AG09319 (cell line): ENCODE measurements at regions not wholly inside any gene's neighbourhood (a gene's known extent, or its start where the extent isn't known, plus 50 kb on each side); places are given as distances from the start of the nearest gene placed in this dataset.

Experiments
- DNase-seq: peaks from one replicate; pipeline ENCODE4 v3.0.0-alpha.2; 2010; ENCODE audit warnings: low read depth; ENCODE audit errors: extremely low read depth
- TF ChIP-seq, protein P1 (sequence below): IDR thresholded peaks from 2 replicates; pipeline ENCODE4 v1.5.1; 2011; ENCODE audit warnings: low read depth, mild to moderate bottlenecking, inconsistent platforms, low read length, moderate library complexity

DNA sequence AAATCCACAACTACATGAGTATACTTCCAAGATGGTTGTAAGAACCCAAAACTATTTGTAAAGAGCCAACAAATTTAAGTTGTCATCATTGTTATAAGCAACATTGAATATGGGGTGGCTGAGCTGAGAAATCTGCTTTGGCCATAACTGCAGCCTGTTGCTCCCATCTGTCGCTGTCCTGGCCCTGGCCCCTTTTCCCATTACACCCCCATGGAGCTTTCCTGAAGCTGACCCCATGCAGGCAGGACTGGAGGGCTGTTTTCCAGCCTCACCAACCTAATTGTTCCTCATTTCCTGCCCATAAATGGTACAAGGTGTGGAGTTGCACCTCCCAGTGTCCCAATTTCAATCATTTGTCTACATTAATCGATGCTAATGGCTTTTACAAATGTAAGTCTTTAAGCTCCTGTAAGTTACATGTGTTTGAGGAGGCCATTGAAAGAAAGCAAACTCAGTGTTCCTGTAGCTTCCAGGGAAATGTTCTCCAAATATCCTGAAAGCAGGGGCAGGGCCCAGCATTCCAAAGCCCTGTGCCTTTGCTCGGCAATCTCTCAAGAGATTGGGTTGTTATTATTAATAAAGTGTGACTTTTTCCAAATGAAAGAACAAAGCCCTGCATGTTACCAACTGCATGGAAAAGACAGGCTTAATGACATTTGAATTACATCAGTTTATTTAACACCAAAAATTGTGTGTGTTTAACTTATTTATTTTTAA, 545.9 kb downstream of the PLPP3 start:
- TF ChIP-seq, protein P1, sequence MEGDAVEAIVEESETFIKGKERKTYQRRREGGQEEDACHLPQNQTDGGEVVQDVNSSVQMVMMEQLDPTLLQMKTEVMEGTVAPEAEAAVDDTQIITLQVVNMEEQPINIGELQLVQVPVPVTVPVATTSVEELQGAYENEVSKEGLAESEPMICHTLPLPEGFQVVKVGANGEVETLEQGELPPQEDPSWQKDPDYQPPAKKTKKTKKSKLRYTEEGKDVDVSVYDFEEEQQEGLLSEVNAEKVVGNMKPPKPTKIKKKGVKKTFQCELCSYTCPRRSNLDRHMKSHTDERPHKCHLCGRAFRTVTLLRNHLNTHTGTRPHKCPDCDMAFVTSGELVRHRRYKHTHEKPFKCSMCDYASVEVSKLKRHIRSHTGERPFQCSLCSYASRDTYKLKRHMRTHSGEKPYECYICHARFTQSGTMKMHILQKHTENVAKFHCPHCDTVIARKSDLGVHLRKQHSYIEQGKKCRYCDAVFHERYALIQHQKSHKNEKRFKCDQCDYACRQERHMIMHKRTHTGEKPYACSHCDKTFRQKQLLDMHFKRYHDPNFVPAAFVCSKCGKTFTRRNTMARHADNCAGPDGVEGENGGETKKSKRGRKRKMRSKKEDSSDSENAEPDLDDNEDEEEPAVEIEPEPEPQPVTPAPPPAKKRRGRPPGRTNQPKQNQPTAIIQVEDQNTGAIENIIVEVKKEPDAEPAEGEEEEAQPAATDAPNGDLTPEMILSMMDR: no peak
- no peak for DNase-seq

- TF ChIP-seq, protein P1: no peak
- DNase-seq: no peak
Observed at GRCh38 chr1:56032096-56032676, 547.2 kb downstream of the PLPP3 start.

GRCh38 chr1:56031001-56031400, 548.4 kb downstream of the PLPP3 start:
- DNase-seq: no peak

DNA sequence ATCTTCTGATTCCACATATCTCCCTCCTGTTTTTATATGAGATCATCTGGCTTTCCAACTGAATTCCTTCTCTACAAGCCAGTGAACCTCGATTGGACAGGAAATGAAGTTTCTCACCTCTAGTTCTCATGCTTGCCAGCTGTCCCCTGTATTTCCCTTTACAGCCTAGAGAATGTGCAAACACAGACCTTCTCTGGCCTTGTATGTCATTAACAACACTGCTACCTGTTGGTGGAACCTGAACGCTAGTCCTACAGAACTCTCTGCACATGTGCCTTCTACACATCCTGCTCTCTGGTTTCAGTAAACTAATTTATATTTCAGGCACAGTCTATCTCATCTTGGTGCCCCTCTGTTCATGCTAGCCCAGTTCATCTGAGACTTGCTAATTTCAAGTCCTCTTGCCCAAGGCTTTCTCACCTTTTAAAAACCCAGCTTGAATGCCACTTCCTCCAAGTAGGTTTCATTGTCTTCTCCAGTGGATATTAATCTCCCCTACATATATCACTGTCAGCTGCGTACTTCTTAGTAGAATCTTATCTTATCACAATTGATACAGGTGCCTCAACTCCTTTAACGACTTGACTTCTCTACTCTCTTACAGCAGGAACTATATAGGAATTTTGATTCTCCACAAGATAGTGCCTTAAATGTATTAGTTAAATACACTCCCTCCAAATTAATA, 549.9 kb downstream of the PLPP3 start:
- DNase-seq: no peak
- TF ChIP-seq, protein P1: no peak

More at GRCh38 chr1:56031001-56031400, 548.4 kb downstream of the PLPP3 start:
- TF ChIP-seq, protein P1: no peak

GRCh38 chr1:56028911-56029310, 550.5 kb downstream of the PLPP3 start:
- TF ChIP-seq, protein P1: no peak

GRCh38 chr1:56028244-56028643, 551.1 kb downstream of the PLPP3 start:
- DNase-seq: no peak
- TF ChIP-seq, protein P1: no peak

More at GRCh38 chr1:56028911-56029310, 550.5 kb downstream of the PLPP3 start:
- DNase-seq: no peak

DNA sequence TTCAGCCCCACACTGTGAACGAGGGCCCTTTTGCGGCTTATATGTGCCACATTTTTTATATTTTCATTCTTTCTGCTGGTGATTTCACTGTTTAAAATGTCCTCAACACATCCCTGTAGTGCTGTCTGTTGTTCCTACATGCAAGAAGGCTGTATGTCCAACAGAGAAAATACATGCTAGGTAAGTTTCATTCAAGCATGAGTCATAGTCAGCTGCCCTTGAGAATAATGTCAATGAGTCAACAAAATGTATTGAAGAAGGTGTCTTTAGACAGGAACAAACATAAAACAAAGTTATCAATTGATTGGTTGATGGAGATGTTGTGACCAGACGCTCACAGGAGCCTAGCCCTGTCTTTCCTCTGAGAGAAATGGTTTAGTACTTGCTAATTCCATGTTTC, 553.4 kb downstream of the PLPP3 start:
- DNase-seq: no peak
- TF ChIP-seq, protein P1: no peak
